ENCODE measurements at regions not wholly inside any gene's neighbourhood (a gene's known extent, or its start where the extent isn't known, plus 50 kb on each side); places are given as distances from the start of the nearest gene placed in this dataset.

DNA sequence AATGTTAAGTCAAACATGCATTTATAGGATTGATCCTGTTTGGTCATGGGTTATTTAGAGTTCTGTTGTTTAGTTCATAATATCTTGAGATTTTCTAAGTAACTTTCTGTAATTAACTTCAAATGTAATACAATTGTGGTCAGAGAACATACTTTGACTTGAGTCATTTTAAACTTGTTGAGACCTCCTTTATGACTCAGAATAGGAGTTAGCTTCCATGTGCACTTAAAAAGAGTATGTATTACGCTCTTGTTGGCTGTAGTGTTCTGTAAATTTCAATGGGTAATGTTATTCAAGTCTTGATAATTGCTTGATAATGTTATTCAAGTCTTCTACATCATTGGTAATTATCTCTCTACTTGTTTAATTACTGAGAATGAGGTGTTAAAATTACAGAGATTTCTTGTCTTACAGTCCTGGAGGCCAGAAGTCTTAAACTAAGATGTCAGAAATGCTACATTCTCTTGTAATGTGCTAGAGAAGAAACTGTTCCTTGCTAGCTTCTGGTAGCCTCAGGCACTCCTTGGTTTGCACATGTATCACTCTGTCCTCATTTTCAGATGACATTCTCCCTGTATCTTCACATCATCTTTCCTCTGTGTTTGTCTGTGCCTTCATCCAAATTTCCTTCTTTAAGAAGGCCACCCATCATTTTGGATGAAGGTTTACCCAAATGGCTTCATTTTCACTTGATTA is 197.3 kb downstream of the TMTC3 start:
- no peaks in the 10 kb centered on the region for H3K36me3 ChIP-seq
- H3K27me3 ChIP-seq (replicated peaks; ENCODE audit: insufficient read depth): no peaks in the 10 kb centered on the region
- no peak overlapping the region for H3K4me3 ChIP-seq
- H3K27ac ChIP-seq: no peak overlapping the region
- intact Hi-C loops (cut with DNase I): no loop called here
- H3K9me3 ChIP-seq: no peaks in the 10 kb centered on the region
- TF ChIP-seq, protein P1, sequence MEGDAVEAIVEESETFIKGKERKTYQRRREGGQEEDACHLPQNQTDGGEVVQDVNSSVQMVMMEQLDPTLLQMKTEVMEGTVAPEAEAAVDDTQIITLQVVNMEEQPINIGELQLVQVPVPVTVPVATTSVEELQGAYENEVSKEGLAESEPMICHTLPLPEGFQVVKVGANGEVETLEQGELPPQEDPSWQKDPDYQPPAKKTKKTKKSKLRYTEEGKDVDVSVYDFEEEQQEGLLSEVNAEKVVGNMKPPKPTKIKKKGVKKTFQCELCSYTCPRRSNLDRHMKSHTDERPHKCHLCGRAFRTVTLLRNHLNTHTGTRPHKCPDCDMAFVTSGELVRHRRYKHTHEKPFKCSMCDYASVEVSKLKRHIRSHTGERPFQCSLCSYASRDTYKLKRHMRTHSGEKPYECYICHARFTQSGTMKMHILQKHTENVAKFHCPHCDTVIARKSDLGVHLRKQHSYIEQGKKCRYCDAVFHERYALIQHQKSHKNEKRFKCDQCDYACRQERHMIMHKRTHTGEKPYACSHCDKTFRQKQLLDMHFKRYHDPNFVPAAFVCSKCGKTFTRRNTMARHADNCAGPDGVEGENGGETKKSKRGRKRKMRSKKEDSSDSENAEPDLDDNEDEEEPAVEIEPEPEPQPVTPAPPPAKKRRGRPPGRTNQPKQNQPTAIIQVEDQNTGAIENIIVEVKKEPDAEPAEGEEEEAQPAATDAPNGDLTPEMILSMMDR (IDR thresholded peaks at IDR 0.05): no peak
- TF ChIP-seq POLR2A (IDR thresholded peaks at IDR 0.05) (no peak), POLR2AphosphoS5 (IDR thresholded peaks at IDR 0.05) (no peak)
- DNase-seq (ENCODE audit: low spot score): no peak
- H3K4me1 ChIP-seq (replicated peaks): no peaks in the 10 kb centered on the region
- 90% methylated on average over 1 of the region's 1 CpG for WGBS

DNA sequence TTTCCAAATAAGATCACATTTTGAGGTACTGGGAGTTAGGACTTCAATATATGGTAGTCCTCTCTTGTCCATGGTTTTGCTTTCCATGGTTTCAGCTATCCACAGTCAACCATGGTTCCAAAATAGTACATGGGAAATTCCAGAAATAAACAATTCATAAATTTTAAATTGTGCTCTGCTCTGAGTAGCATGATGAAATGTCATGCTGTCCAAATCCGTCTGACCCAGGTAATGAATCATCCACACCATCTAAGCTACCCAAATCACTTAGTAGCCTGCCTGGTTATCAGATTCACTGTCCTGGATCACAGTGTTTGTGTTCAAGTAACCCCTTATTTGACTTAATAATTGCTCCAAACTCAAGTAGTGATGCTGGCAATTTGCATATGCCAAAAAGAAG is 197.9 kb downstream of the TMTC3 start:
- WGBS: 70% methylated on average over 1 of the region's 1 CpG
- H3K4me3 ChIP-seq: no peak overlapping the region
- TF ChIP-seq POLR2AphosphoS5 (IDR thresholded peaks at IDR 0.05) (no peak), POLR2A (IDR thresholded peaks at IDR 0.05) (no peak)
- TF ChIP-seq, protein P1 (IDR thresholded peaks at IDR 0.05): no peak

DNA sequence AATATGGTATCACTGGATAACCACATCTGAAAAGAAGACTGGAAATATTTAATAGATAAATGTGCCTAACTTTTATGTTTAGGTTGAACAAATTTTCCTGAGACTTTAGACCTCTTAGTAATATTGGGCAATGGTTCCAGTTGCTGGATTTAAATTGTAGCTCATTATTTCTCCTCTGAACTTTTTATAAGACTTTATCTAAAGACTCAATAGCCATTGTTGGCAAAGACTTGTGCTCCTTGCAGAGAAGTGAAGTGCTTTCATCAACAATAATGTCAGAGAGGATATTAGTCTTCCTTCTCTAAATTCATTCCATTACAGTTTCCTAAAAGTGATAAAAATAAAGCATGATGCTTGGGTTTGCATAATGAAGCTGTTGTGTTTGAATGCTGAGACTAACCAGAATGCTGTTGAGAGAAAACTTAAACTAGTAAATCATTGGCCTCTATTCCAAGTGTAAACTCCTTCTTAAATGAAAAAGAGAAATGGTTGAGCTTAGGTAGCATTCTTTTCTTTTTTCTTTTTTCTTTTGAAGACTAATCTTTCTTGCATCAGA is 200.2 kb downstream of the TMTC3 start:
- DNase-seq (ENCODE audit: low spot score): no peak
- no peaks in the 10 kb centered on the region for H3K36me3 ChIP-seq
- intact Hi-C loops (cut with DNase I): no loop called here
- TF ChIP-seq POLR2AphosphoS5 (IDR thresholded peaks at IDR 0.05) (no peak), POLR2A (IDR thresholded peaks at IDR 0.05) (no peak)
- TF ChIP-seq, protein P1 (IDR thresholded peaks at IDR 0.05): no peak
- no peaks in the 10 kb centered on the region for H3K9me3 ChIP-seq
- H3K4me1 ChIP-seq (replicated peaks): no peaks in the 10 kb centered on the region
- H3K4me3 ChIP-seq: no peak overlapping the region
- H3K27me3 ChIP-seq (replicated peaks; ENCODE audit: insufficient read depth): no peaks in the 10 kb centered on the region
- no peak overlapping the region for H3K27ac ChIP-seq

More for the DNA sequence above, 197.9 kb downstream of the TMTC3 start:
- Histone ChIP-seq H3K27ac (no peak overlapping the region), H3K27me3 (replicated peaks; ENCODE audit: insufficient read depth) (no peaks in the 10 kb centered on the region), H3K36me3 (no peaks in the 10 kb centered on the region), H3K4me1 (replicated peaks) (no peaks in the 10 kb centered on the region), H3K9me3 (no peaks in the 10 kb centered on the region)
- intact Hi-C loops (cut with DNase I): no loop called here
- DNase-seq (ENCODE audit: low spot score): no peak

DNA sequence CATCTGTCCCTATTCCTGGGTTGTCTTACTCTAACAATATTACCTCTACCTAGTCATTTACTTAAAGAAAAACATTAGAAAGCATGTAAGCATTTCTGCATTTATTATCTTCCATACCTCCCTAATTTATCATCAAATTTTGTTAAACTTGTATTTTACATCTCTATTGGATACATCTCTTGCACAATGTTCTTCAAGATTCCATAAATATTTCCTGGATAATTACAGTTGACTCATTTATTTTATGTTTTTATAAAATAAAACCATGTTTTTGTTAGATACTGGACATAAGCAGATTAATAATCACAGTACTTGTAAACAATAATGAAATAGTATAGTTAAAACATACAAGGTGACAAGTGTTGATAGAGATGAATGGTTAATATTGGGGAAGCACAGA is 209.0 kb downstream of the TMTC3 start:
- intact Hi-C loops (cut with DNase I): no loop called here
- DNase-seq (ENCODE audit: low spot score): no peak

More for the DNA sequence above, 209.0 kb downstream of the TMTC3 start:
- no peaks in the 10 kb centered on the region for H3K36me3 ChIP-seq
- no peak overlapping the region for H3K27ac ChIP-seq
- no peaks in the 10 kb centered on the region for H3K4me1 ChIP-seq (replicated peaks)
- no peak overlapping the region for H3K4me3 ChIP-seq
- TF ChIP-seq POLR2A (IDR thresholded peaks at IDR 0.05) (no peak), POLR2AphosphoS5 (IDR thresholded peaks at IDR 0.05) (no peak)
- TF ChIP-seq, protein P1 (IDR thresholded peaks at IDR 0.05): no peak
- no peaks in the 10 kb centered on the region for H3K27me3 ChIP-seq (replicated peaks; ENCODE audit: insufficient read depth)
- H3K9me3 ChIP-seq: no peaks in the 10 kb centered on the region
